SK-N-SH (cell line): ENCODE measurements at regions not wholly inside any gene's neighbourhood (a gene's known extent, or its start where the extent isn't known, plus 50 kb on each side); places are given as distances from the start of the nearest gene placed in this dataset.

ENCODE experiments used
- CTCF ChIA-PET: fragments of 300-600, 350-600 bp; formaldehyde crosslinking; extraction: SDS; loops from one replicate; lab custom pipeline; 2021; lab: Yijun Ruan, JAX
- POLR2A ChIA-PET: fragments of 350-600 bp; sonication (Branson Sonifier 250); formaldehyde crosslinking; extraction: SDS; loops from one replicate; lab custom pipeline; 2020; ENCODE audit warnings: antibody characterized with exemption, inconsistent platforms; lab: Yijun Ruan, JAX
- DNase-seq: peaks from one replicate; pipeline ENCODE4 v3.0.0; 2012
- H2AFZ ChIP-seq: fragments of 200-600 bp; sonication (generic); 2 replicates; pipeline ENCODE4 v1.8.1; 2016; ENCODE audit warnings: antibody characterized with exemption, mild to moderate bottlenecking, low read depth
- H3F3A ChIP-seq: fragments of 200-600 bp; sonication (generic); replicated peaks from 2 replicates; pipeline ENCODE3; 2016; ENCODE audit warnings: antibody characterized with exemption, mild to moderate bottlenecking; ENCODE audit not compliant: insufficient read depth
- H3K27ac ChIP-seq, 2 experiments: fragments of 200-500 bp in 1 of 2; fragments of 200-600 bp in 1 of 2; sonication (Bioruptor generic) in 1 of 2; sonication (generic), shearing (Covaris generic) in 1 of 2; 2 replicates each; pipeline versions ENCODE4 v1.5.1 to v1.6.1; 2014 to 2016; ENCODE audit warnings: low read depth in 2 of 2, inconsistent platforms in 1 of 2, low read length in 1 of 2, mild to moderate bottlenecking in 1 of 2, mixed read lengths in 1 of 2
- H3K27me3 ChIP-seq: fragments of 200-600 bp; sonication (generic), shearing (Covaris generic); 2 replicates; pipeline ENCODE4 v1.6.1; 2016; ENCODE audit warnings: mixed run types; ENCODE audit not compliant: insufficient read depth
- H3K36me3 ChIP-seq, 2 experiments: fragments of 200-500 bp in 1 of 2; fragments of 200-600 bp in 1 of 2; sonication (Bioruptor generic) in 1 of 2; sonication (generic) in 1 of 2; replicated peaks in 1 of 2; 2 replicates each; pipeline versions ENCODE3 to v1.5.1; 2014 to 2016; ENCODE audit warnings: low read length in 1 of 2, mild to moderate bottlenecking in 1 of 2; ENCODE audit not compliant: insufficient read depth in 2 of 2, control insufficient read depth in 1 of 2
- H3K4me1 ChIP-seq, 2 experiments: fragments of 200-500 bp in 1 of 2; fragments of 200-600 bp in 1 of 2; sonication (Bioruptor generic) in 1 of 2; sonication (generic), shearing (Covaris generic) in 1 of 2; 2 replicates each; pipeline versions ENCODE4 v1.5.1 to v1.6.1; 2014 to 2016; ENCODE audit warnings: low read depth in 1 of 2, low read length in 1 of 2, mixed run types in 1 of 2; ENCODE audit not compliant: insufficient read depth in 2 of 2, control insufficient read depth in 1 of 2
- H3K4me2 ChIP-seq: fragments of 200-600 bp; sonication (generic), shearing (Covaris generic); 2 replicates; pipeline ENCODE4 v1.6.1; 2017; ENCODE audit warnings: mixed run types
- H3K4me3 ChIP-seq, 2 experiments: fragments of 200-500 bp in 1 of 2; fragments of 200-600 bp in 1 of 2; sonication (Bioruptor generic) in 1 of 2; sonication (generic), shearing (Covaris generic) in 1 of 2; 2 replicates each; pipeline versions ENCODE4 v1.5.1 to v1.8.1; 2014 to 2016; ENCODE audit warnings: low read depth in 2 of 2, inconsistent platforms in 1 of 2, low read length in 1 of 2, mild to moderate bottlenecking in 1 of 2, mixed read lengths in 1 of 2, moderate library complexity in 1 of 2
- H3K79me2 ChIP-seq: fragments of 200-600 bp; sonication (generic); 2 replicates; pipeline ENCODE4 v1.8.1; 2017; ENCODE audit warnings: mild to moderate bottlenecking; ENCODE audit not compliant: insufficient read depth
- H3K9ac ChIP-seq: fragments of 200-600 bp; sonication (generic); 2 replicates; pipeline ENCODE4 v1.6.1; 2017; ENCODE audit warnings: mixed run types
- H3K9me2 ChIP-seq: fragments of 200-600 bp; sonication (generic); 2 replicates; pipeline ENCODE4 v1.6.1; 2017; ENCODE audit warnings: mixed run types
- H3K9me3 ChIP-seq: fragments of 200-600 bp; sonication (generic); 2 replicates; pipeline ENCODE4 v1.6.1; 2017; ENCODE audit warnings: mixed run types, mild to moderate bottlenecking, moderate library complexity
- H4K20me1 ChIP-seq: fragments of 200-600 bp; sonication (generic); 2 replicates; pipeline ENCODE4 v1.6.1; 2017; ENCODE audit warnings: mild to moderate bottlenecking, mixed run types; ENCODE audit not compliant: insufficient read depth
- CHD2 ChIP-seq: fragments of 150-350 bp; IDR thresholded peaks from 2 replicates; pipeline ENCODE4 v1.6.1; 2018; ENCODE audit warnings: low read length; ENCODE audit not compliant: partially characterized antibody
- CTCF ChIP-seq: fragments of 200-600 bp; sonication (generic); IDR thresholded peaks from 2 replicates; pipeline ENCODE4 v1.6.1; 2017; ENCODE audit warnings: antibody characterized with exemption, mild to moderate bottlenecking, moderate library complexity
- FOSL2 ChIP-seq: IDR thresholded peaks from 2 replicates; pipeline ENCODE4 v1.4.0; 2012; ENCODE audit warnings: low read depth, mild to moderate bottlenecking, moderate library complexity, borderline replicate concordance
- FOXM1 ChIP-seq: IDR thresholded peaks from 2 replicates; pipeline ENCODE4 v1.4.0; 2012; ENCODE audit warnings: low read depth, mild to moderate bottlenecking
- GATA2 ChIP-seq: sonication (generic); formaldehyde crosslinking; IDR thresholded peaks from 2 replicates; pipeline ENCODE4 v1.5.0; 2020; ENCODE audit warnings: mild to moderate bottlenecking, missing genetic modification reagents
- IRF3 ChIP-seq: fragments of 150-350 bp; IDR thresholded peaks from 2 replicates; pipeline ENCODE4 v1.6.1; 2016; ENCODE audit warnings: mild to moderate bottlenecking, low read depth, low read length
- JUND ChIP-seq: IDR thresholded peaks from 2 replicates; pipeline ENCODE4 v1.4.0; 2012
- NRF1 ChIP-seq: IDR thresholded peaks from 2 replicates; pipeline ENCODE4 v1.6.1; 2012; ENCODE audit warnings: low read depth, mild to moderate bottlenecking, low read length
- RAD21 ChIP-seq: IDR thresholded peaks from 2 replicates; pipeline ENCODE4 v1.6.1; 2012; ENCODE audit warnings: mild to moderate bottlenecking, low read length
- REST ChIP-seq: IDR thresholded peaks from 2 replicates; pipeline ENCODE4 v1.6.1; 2012; ENCODE audit warnings: mild to moderate bottlenecking, low read depth, low read length, moderate library complexity
- RXRA ChIP-seq: IDR thresholded peaks from 2 replicates; pipeline ENCODE4 v1.4.0; 2012; ENCODE audit warnings: low read depth, mild to moderate bottlenecking, borderline replicate concordance
- SIN3A ChIP-seq: IDR thresholded peaks from 2 replicates; pipeline ENCODE4 v1.6.1; 2012; ENCODE audit warnings: low read depth, mild to moderate bottlenecking, low read length, moderate library complexity, borderline replicate concordance
- SMC3 ChIP-seq: IDR thresholded peaks from 2 replicates; pipeline ENCODE4 v1.6.1; 2012; ENCODE audit warnings: low read depth, low read length, improper control_type of control experiment
- TAF1 ChIP-seq: IDR thresholded peaks from 2 replicates; pipeline ENCODE4 v1.6.1; 2012; ENCODE audit warnings: low read depth, mild to moderate bottlenecking, low read length, moderate library complexity, borderline replicate concordance
- TCF12 ChIP-seq: IDR thresholded peaks from 2 replicates; pipeline ENCODE4 v1.4.0; 2012
- TEAD4 ChIP-seq: IDR thresholded peaks from 2 replicates; pipeline ENCODE4 v1.4.0; 2012; ENCODE audit warnings: mild to moderate bottlenecking, borderline replicate concordance; ENCODE audit not compliant: insufficient read depth
- USF1 ChIP-seq: IDR thresholded peaks from 2 replicates; pipeline ENCODE4 v1.4.0; 2012; ENCODE audit warnings: low read depth, borderline replicate concordance
- USF2 ChIP-seq: fragments of 150-350 bp; IDR thresholded peaks from 2 replicates; pipeline ENCODE4 v1.6.1; 2017; ENCODE audit warnings: antibody characterized with exemption, low read length, low read depth, borderline replicate concordance
- WGBS: methylation state at CpG from one replicate; pipeline ENCODE4 v1.1.6; 2017; ENCODE audit warnings: low lambda C conversion rate; 5-methylcytosine and 5-hydroxymethylcytosine counted together

GRCh38 chr2:39994151-39994550, 215.1 kb upstream of the THUMPD2 start (continued):
- TF ChIP-seq RXRA, result no peak
- TF ChIP-seq TEAD4, result no peak
- peak; percentile 23; the same call in 1 of the 2 replicates for TF ChIP-seq TCF12
- peak; percentile 54 for TF ChIP-seq JUND
- TF ChIP-seq USF2, result no peak
- no peak for TF ChIP-seq REST
- no peak for TF ChIP-seq SIN3A
- TF ChIP-seq FOXM1, result no peak
- TF ChIP-seq, all 33 proteins: peak for 5

GRCh38 chr2:39991298-39991697, 212.2 kb upstream of the THUMPD2 start:
- H3K4me3 ChIP-seq, result no peak overlapping the region
- WGBS, result 40% methylated on average over 2 of the region's 2 CpGs
- H4K20me1 ChIP-seq, result no peaks in the 10 kb centered on the region
- no peak overlapping the region for H3K27ac ChIP-seq
- H3K9me2 ChIP-seq, result no peaks in the 10 kb centered on the region
- POLR2A ChIA-PET, result no interaction called here
- no peak for DNase-seq
- no peak overlapping the region for H2AFZ ChIP-seq
- CTCF ChIA-PET, result interaction anchor here (1.1 kb wide), 1 partner anchor 10 kb away, joined by 3 read pairs; no protein-coding TSS in a partner anchor
- H3K4me2 ChIP-seq, result no peak overlapping the region
- H3F3A ChIP-seq, result peaks cover 3% of the 10 kb centered on the region
- no peak overlapping the region for H3K9ac ChIP-seq
- no peaks in the 10 kb centered on the region for H3K36me3 ChIP-seq
- TF ChIP-seq USF1 (no peak), SMC3 (no peak), RAD21 (no peak), IRF3 (no peak), GATA2 (no peak), FOSL2 (no peak), USF2 (no peak), NRF1 (no peak), TCF12 (no peak), TEAD4 (no peak), FOXM1 (no peak), CTCF (no peak), CHD2 (no peak), TAF1 (no peak)
- TF ChIP-seq, all 33 proteins: peak for 0
- Histone ChIP-seq H3K9me3 (no peaks in the 10 kb centered on the region), H3K27me3 (no peaks in the 10 kb centered on the region), H3K79me2 (no peaks in the 10 kb centered on the region), H3K4me1 (peaks cover 0 to 1% of the 10 kb centered on the region in 2 experiments; a peak in 1 of 4 replicates)
